ENCODE measurements at regions not wholly inside any gene's neighbourhood (a gene's known extent, or its start where the extent isn't known, plus 50 kb on each side); places are given as distances from the start of the nearest gene placed in this dataset.

- H3K4me3 ChIP-seq = no peak overlapping the region
- no peaks in the 10 kb centered on the region for H3K36me3 ChIP-seq
- H3K27me3 ChIP-seq = no peaks in the 10 kb centered on the region
- no peak for TF ChIP-seq POLR2A (IDR thresholded peaks at IDR 0.05)
- no peak for TF ChIP-seq POLR2AphosphoS5 (IDR thresholded peaks at IDR 0.05)
- TF ChIP-seq, protein P1, sequence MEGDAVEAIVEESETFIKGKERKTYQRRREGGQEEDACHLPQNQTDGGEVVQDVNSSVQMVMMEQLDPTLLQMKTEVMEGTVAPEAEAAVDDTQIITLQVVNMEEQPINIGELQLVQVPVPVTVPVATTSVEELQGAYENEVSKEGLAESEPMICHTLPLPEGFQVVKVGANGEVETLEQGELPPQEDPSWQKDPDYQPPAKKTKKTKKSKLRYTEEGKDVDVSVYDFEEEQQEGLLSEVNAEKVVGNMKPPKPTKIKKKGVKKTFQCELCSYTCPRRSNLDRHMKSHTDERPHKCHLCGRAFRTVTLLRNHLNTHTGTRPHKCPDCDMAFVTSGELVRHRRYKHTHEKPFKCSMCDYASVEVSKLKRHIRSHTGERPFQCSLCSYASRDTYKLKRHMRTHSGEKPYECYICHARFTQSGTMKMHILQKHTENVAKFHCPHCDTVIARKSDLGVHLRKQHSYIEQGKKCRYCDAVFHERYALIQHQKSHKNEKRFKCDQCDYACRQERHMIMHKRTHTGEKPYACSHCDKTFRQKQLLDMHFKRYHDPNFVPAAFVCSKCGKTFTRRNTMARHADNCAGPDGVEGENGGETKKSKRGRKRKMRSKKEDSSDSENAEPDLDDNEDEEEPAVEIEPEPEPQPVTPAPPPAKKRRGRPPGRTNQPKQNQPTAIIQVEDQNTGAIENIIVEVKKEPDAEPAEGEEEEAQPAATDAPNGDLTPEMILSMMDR (IDR thresholded peaks at IDR 0.05) = no peak
- intact Hi-C loops (cut with DNase I; ENCODE audit: low total_unique reads) = no loop called here
- H3K4me1 ChIP-seq = no peaks in the 10 kb centered on the region
- no peak for DNase-seq (ENCODE audit: low spot score in 2 of 2)
- H3K9me3 ChIP-seq = peaks cover 0 to 13% of the 10 kb centered on the region in 2 donors
- no peak overlapping the region for H3K27ac ChIP-seq
These were observed 91.0 kb upstream of the UBE3A start for GRCh38 chr15:25529774-25530173.

DNA sequence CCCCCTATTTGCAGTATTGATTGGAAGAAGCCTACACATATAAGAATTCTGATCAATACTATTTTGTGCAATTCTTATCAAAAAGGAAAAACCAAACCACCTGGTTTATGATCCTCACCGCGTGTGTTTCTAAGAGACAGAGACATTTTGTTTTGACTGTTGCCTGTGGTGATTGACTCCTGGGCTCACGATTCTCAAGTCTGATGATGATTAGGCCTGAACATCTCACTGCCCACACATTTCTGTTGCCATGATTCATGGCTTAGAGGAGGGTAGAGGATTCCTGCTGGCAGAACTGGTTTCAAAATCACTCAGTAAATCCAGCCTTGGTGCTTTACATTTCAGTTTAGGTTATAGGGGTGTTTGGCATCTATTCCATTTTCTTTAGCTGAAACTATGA is 88.3 kb upstream of the UBE3A start:
- intact Hi-C loops (cut with DNase I; ENCODE audit: low total_unique reads) = no loop called here
- Histone ChIP-seq H3K4me3 (no peak overlapping the region), H3K27ac (no peak overlapping the region), H3K9me3 (peaks cover 0 to 17% of the 10 kb centered on the region in 2 donors), H3K27me3 (no peaks in the 10 kb centered on the region), H3K4me1 (no peaks in the 10 kb centered on the region), H3K36me3 (no peaks in the 10 kb centered on the region)
- no peak for DNase-seq (ENCODE audit: low spot score in 2 of 2)
- TF ChIP-seq POLR2A (IDR thresholded peaks at IDR 0.05) (no peak), POLR2AphosphoS5 (IDR thresholded peaks at IDR 0.05) (no peak)
- TF ChIP-seq, protein P1 (IDR thresholded peaks at IDR 0.05) = no peak

- no peaks in the 10 kb centered on the region for H3K27me3 ChIP-seq
- peaks cover 0 to 17% of the 10 kb centered on the region in 2 donors for H3K9me3 ChIP-seq
- no peak for TF ChIP-seq POLR2AphosphoS5 (IDR thresholded peaks at IDR 0.05)
- TF ChIP-seq POLR2A (IDR thresholded peaks at IDR 0.05) = no peak
- TF ChIP-seq, protein P1 (IDR thresholded peaks at IDR 0.05) = no peak
- no peak for DNase-seq (ENCODE audit: low spot score in 2 of 2)
- H3K27ac ChIP-seq = no peak overlapping the region
- no peaks in the 10 kb centered on the region for H3K4me1 ChIP-seq
- no peaks in the 10 kb centered on the region for H3K36me3 ChIP-seq
- intact Hi-C loops (cut with DNase I; ENCODE audit: low total_unique reads) = no loop called here
- no peak overlapping the region for H3K4me3 ChIP-seq
These were observed 86.9 kb upstream of the UBE3A start for GRCh38 chr15:25525741-25526140.

- Histone ChIP-seq H3K9me3 (no peaks in the 10 kb centered on the region), H3K27me3 (no peaks in the 10 kb centered on the region), H3K36me3 (no peaks in the 10 kb centered on the region), H3K4me3 (no peak overlapping the region), H3K27ac (no peak overlapping the region), H3K4me1 (no peaks in the 10 kb centered on the region)
- no peak for TF ChIP-seq POLR2A (IDR thresholded peaks at IDR 0.05)
- intact Hi-C loops (cut with DNase I; ENCODE audit: low total_unique reads) = no loop called here
- DNase-seq (ENCODE audit: low spot score in 2 of 2) = no peak
These were observed 76.8 kb upstream of the UBE3A start for GRCh38 chr15:25515633-25516032.

GRCh38 chr15:25514522-25514921 is 75.7 kb upstream of the UBE3A start:
- TF ChIP-seq, protein P1 (IDR thresholded peaks at IDR 0.05) = no peak
- TF ChIP-seq POLR2A (IDR thresholded peaks at IDR 0.05) (no peak), POLR2AphosphoS5 (IDR thresholded peaks at IDR 0.05) (no peak)
- no peak overlapping the region for H3K4me3 ChIP-seq
- intact Hi-C loops (cut with DNase I; ENCODE audit: low total_unique reads) = no loop called here

GRCh38 chr15:25512957-25513356 is 74.1 kb upstream of the UBE3A start:
- Histone ChIP-seq H3K27me3 (no peaks in the 10 kb centered on the region), H3K4me1 (no peaks in the 10 kb centered on the region), H3K27ac (no peak overlapping the region), H3K4me3 (no peak overlapping the region), H3K36me3 (no peaks in the 10 kb centered on the region), H3K9me3 (no peaks in the 10 kb centered on the region)
- intact Hi-C loops (cut with DNase I; ENCODE audit: low total_unique reads) = no loop called here
- no peak for DNase-seq (ENCODE audit: low spot score in 2 of 2)
- no peak for TF ChIP-seq POLR2A (IDR thresholded peaks at IDR 0.05)
- TF ChIP-seq POLR2AphosphoS5 (IDR thresholded peaks at IDR 0.05) = no peak
- TF ChIP-seq, protein P1 (IDR thresholded peaks at IDR 0.05) = no peak

More at GRCh38 chr15:25514522-25514921, 75.7 kb upstream of the UBE3A start:
- Histone ChIP-seq H3K36me3 (no peaks in the 10 kb centered on the region), H3K9me3 (no peaks in the 10 kb centered on the region), H3K27ac (no peak overlapping the region), H3K4me1 (no peaks in the 10 kb centered on the region), H3K27me3 (no peaks in the 10 kb centered on the region)
- DNase-seq (ENCODE audit: low spot score in 2 of 2) = no peak

All from breast epithelium (tissue), 4 donors.